Epithelial cell of proximal tubule (primary cell): ENCODE measurements at regions not wholly inside any gene's neighbourhood (a gene's known extent, or its start where the extent isn't known, plus 50 kb on each side); places are given as distances from the start of the nearest gene placed in this dataset.
A peak's percentile ranks its signal among the peaks of the same experiment; 100 is the strongest.

Experiments
- DNase-seq: peaks from one replicate; pipeline ENCODE4 v3.0.0-alpha.2; 2011; ENCODE audit warnings: low read depth
- H3K4me3 ChIP-seq: 2 replicates; pipeline ENCODE4 v1.5.1; 2011; ENCODE audit warnings: low read depth, mild to moderate bottlenecking, low read length
- CTCF ChIP-seq: conservative IDR thresholded peaks from 2 replicates; pipeline ENCODE4 v1.5.1; 2012; ENCODE audit warnings: low read depth, mild to moderate bottlenecking, low read length

DNA sequence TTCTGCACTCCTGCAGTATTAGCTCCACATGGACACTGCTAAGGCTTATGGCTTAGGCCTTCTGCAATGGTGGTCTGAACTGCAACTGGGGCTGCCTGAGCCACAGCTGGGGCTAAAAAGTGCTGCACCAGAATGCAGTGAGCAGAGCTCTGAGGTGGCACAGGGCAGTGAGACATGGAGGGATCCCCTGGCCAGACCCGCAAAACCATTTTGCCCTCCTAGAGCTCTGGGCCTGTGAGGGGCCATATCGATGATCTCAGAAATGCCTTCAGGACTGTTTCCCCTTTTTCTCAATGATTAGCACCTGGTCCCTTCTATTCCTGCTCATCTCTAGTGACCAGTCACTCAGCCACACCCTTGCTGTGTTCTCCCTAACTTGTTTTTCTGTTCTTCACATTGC, 397.7 kb downstream of the UQCRFS1 start:
- H3K4me3 ChIP-seq, result no peak overlapping the region
- TF ChIP-seq CTCF, result no peak
- no peak for DNase-seq

DNA sequence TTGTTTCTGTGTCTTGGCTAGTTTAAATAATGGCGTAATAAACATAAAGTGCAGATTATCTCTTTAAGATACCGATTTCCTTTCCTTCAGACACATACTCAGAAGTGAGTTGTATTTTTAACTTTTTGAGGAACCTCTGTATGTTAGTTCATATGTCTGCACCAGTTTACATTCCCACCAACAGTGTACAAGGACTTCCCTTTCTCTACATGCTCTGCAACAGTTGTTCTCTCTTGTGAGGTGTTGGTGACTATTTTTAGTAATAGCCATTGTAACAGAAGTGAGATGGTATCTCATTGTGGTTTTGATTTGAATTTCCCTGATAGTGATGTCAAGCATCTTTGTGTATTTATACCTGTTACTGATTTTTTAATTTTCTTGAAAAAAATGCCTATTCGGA, 418.6 kb downstream of the UQCRFS1 start:
- no peak for TF ChIP-seq CTCF
- DNase-seq, result no peak
- peak overlapping the region; percentile 55 for H3K4me3 ChIP-seq

- no peak for DNase-seq
- H3K4me3 ChIP-seq, result peak overlapping the region; percentile 55
- no peak for TF ChIP-seq CTCF
These were observed 419.4 kb downstream of the UQCRFS1 start for GRCh38 chr19:28793391-28794168.

GRCh38 chr19:28785971-28786370, 427.0 kb downstream of the UQCRFS1 start:
- DNase-seq, result no peak
- H3K4me3 ChIP-seq, result no peak overlapping the region
- TF ChIP-seq CTCF, result no peak

DNA sequence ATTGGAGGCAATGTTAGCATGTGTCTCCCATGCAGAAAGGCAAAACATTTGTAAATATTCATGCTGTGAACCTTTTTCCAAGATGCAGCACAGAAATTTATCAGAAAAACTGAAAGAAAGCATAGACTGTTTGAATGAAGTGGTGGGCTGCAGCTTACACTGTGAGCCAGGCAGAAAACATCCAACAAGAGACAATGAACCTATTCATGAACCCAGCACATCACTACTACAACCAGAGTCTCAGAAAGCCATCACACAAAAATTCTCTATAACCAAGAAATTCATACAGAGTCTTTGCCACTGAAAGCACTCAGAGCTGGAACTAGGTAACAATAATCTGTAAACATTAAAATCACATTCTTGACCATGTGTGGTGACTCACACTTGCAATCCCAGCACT, 448.9 kb downstream of the UQCRFS1 start:
- TF ChIP-seq CTCF, result no peak
- DNase-seq, result no peak
- no peak overlapping the region for H3K4me3 ChIP-seq

- no peak for TF ChIP-seq CTCF
- no peak overlapping the region for H3K4me3 ChIP-seq
- peak; percentile 44 for DNase-seq
These were observed 466.5 kb downstream of the UQCRFS1 start for GRCh38 chr19:28746478-28746877.

DNA sequence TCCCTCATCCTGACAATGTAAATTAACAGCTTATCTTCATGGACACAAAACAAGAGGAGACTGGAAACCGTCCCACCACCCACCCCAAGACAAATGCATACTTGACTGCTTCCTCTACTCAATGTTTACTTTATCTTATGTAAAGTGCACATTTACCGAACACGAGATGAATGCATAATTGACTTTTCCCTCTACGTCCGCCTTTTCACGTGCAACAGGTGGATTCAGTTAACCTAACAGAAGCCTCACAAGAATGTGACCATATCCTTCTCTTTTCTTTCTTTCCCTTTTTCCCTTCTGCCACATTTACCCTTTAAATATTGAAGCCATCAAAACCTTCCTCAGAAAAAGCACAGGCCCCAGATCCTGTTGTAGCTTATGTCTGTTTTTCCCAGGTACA, 468.0 kb downstream of the UQCRFS1 start:
- DNase-seq, result no peak
- TF ChIP-seq CTCF, result no peak

More for the DNA sequence above, 468.0 kb downstream of the UQCRFS1 start:
- H3K4me3 ChIP-seq, result no peak overlapping the region
